ENCODE measurements at regions not wholly inside any gene's neighbourhood (a gene's known extent, or its start where the extent isn't known, plus 50 kb on each side); places are given as distances from the start of the nearest gene placed in this dataset.

DNA sequence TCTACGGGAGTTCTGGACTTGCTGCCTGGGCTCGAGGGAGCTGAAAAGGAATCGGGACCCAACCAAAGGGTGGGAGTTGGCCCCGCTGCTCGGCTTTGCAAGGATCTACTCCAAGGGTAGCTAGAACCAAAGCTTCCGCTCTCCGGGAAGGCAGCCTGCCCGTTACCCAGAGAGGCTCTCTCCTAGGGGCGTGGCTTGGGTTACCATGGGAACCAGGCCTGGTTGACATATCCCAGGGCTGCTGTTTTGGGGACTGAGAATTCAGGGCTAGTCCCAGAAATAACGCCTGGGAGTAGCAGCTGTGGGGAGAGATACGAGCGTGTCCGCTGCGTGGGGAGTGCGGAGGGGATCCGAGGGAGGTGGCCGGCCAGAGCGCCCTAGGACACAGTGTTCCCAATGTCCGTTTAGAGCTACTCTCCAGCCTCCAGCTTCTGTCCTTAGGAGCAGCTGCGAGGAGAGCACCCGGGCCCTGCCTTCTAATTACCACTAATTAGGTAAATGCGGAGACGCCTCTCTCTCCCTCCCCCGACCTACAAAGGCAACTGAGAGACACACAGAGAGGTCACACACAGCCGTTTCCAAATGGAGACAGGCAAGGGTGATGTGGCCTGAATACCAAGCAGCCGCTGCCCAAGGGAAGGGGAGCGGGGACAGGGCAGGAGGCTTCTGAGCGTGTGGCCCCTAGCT lies 141.6 kb upstream of the CADM1 start:
- TF ChIP-seq ZFP3 (CRISPR knock-in tag; IDR thresholded peaks at IDR 0.05) (no peak), RARB (CRISPR knock-in tag; IDR thresholded peaks at IDR 0.05) (no peak), ESRRG (CRISPR knock-in tag; IDR thresholded peaks at IDR 0.05) (no peak), BACH2 (CRISPR knock-in tag; IDR thresholded peaks at IDR 0.05; ENCODE audit: borderline replicate concordance) (no peak), ZC3H10 (CRISPR knock-in tag; IDR thresholded peaks at IDR 0.05) (no peak), OSR1 (CRISPR knock-in tag; IDR thresholded peaks at IDR 0.05) (no peak), ZNF70 (CRISPR knock-in tag; IDR thresholded peaks at IDR 0.05) (no peak), GLIS3 (CRISPR knock-in tag; IDR thresholded peaks at IDR 0.05) (no peak)
- TF ChIP-seq, protein P1, sequence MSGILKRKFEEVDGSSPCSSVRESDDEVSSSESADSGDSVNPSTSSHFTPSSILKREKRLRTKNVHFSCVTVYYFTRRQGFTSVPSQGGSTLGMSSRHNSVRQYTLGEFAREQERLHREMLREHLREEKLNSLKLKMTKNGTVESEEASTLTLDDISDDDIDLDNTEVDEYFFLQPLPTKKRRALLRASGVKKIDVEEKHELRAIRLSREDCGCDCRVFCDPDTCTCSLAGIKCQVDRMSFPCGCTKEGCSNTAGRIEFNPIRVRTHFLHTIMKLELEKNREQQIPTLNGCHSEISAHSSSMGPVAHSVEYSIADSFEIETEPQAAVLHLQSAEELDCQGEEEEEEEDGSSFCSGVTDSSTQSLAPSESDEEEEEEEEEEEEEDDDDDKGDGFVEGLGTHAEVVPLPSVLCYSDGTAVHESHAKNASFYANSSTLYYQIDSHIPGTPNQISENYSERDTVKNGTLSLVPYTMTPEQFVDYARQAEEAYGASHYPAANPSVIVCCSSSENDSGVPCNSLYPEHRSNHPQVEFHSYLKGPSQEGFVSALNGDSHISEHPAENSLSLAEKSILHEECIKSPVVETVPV (CRISPR knock-in tag; IDR thresholded peaks at IDR 0.05) = no peak
- TF ChIP-seq, protein P2, sequence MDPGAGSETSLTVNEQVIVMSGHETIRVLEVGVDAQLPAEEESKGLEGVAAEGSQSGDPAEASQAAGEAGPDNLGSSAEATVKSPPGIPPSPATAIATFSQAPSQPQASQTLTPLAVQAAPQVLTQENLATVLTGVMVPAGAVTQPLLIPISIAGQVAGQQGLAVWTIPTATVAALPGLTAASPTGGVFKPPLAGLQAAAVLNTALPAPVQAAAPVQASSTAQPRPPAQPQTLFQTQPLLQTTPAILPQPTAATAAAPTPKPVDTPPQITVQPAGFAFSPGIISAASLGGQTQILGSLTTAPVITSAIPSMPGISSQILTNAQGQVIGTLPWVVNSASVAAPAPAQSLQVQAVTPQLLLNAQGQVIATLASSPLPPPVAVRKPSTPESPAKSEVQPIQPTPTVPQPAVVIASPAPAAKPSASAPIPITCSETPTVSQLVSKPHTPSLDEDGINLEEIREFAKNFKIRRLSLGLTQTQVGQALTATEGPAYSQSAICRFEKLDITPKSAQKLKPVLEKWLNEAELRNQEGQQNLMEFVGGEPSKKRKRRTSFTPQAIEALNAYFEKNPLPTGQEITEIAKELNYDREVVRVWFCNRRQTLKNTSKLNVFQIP (CRISPR knock-in tag; IDR thresholded peaks at IDR 0.05; ENCODE audit: borderline replicate concordance, low read depth) = no peak
- ATAC-seq = no peak

DNA sequence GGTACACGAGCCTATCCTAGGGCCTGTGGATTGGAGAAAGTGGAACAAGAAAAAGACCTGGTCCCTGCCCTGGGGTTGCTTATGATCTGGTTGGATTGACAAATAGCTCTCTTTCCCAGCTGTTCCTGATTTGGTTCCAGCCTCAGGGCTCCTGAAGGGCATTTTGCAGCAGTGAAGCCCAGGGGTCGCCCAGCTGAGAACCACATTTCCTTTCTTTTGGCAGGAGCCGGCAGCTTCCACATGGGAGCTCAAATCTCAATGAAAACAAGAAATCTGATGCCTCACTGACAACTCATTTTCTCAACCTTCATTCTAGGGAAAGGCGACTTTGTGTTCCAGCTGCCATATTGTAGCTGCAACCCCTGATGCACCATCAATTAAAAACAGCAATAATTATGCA lies 140.6 kb upstream of the CADM1 start:
- no peak for ATAC-seq
- TF ChIP-seq GLIS3 (CRISPR knock-in tag; IDR thresholded peaks at IDR 0.05) (no peak), ARNTL (CRISPR knock-in tag; IDR thresholded peaks at IDR 0.05; ENCODE audit: borderline replicate concordance, low read depth) (no peak), PPARA (CRISPR knock-in tag; IDR thresholded peaks at IDR 0.05; ENCODE audit: borderline replicate concordance) (no peak), ZFP3 (CRISPR knock-in tag; IDR thresholded peaks at IDR 0.05) (no peak)
- TF ChIP-seq, protein P2 (CRISPR knock-in tag; IDR thresholded peaks at IDR 0.05; ENCODE audit: borderline replicate concordance, low read depth) = no peak
- TF ChIP-seq, protein P3, sequence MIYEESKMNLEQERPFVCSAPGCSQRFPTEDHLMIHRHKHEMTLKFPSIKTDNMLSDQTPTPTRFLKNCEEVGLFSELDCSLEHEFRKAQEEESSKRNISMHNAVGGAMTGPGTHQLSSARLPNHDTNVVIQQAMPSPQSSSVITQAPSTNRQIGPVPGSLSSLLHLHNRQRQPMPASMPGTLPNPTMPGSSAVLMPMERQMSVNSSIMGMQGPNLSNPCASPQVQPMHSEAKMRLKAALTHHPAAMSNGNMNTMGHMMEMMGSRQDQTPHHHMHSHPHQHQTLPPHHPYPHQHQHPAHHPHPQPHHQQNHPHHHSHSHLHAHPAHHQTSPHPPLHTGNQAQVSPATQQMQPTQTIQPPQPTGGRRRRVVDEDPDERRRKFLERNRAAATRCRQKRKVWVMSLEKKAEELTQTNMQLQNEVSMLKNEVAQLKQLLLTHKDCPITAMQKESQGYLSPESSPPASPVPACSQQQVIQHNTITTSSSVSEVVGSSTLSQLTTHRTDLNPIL (CRISPR knock-in tag; IDR thresholded peaks at IDR 0.05; ENCODE audit: low read depth) = no peak
- TF ChIP-seq, protein P1 (CRISPR knock-in tag; IDR thresholded peaks at IDR 0.05) = no peak
- TF ChIP-seq, protein P4, sequence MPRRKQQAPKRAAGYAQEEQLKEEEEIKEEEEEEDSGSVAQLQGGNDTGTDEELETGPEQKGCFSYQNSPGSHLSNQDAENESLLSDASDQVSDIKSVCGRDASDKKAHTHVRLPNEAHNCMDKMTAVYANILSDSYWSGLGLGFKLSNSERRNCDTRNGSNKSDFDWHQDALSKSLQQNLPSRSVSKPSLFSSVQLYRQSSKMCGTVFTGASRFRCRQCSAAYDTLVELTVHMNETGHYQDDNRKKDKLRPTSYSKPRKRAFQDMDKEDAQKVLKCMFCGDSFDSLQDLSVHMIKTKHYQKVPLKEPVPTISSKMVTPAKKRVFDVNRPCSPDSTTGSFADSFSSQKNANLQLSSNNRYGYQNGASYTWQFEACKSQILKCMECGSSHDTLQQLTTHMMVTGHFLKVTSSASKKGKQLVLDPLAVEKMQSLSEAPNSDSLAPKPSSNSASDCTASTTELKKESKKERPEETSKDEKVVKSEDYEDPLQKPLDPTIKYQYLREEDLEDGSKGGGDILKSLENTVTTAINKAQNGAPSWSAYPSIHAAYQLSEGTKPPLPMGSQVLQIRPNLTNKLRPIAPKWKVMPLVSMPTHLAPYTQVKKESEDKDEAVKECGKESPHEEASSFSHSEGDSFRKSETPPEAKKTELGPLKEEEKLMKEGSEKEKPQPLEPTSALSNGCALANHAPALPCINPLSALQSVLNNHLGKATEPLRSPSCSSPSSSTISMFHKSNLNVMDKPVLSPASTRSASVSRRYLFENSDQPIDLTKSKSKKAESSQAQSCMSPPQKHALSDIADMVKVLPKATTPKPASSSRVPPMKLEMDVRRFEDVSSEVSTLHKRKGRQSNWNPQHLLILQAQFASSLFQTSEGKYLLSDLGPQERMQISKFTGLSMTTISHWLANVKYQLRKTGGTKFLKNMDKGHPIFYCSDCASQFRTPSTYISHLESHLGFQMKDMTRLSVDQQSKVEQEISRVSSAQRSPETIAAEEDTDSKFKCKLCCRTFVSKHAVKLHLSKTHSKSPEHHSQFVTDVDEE (CRISPR knock-in tag; IDR thresholded peaks at IDR 0.05) = no peak

DNA sequence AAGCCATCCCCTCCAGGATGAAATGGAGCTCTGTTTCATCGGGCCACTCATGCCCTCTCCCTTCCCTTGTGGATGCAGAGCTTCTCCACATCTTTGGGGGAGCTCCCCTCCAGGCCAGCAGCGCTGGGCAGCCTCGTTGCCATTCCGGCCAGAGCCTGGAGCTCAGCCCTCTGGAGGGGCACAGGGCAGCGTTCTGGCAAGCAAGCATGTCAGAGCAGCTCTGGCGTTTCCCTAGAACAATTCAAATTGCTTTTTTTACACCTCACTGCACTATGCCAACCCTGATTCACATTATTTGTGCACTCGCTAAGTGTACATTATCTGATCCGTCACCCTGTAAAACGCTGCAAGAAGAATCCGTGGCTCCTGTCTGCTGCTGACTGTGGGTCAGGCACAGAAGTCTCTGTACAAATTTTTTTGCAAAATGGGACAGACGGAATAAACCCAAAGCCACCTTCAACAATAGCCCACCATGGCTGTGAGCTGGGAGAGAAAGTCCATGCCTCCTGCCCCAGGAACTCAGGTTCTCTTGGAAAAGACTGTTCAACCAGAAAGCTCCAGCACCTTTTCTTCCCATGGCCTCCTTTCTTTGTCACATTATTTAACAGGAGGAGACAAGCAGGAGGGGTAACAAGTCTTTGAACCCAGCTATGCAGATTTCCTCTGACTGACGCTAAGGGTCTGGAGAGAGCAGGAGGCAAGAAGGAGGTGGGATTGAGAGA lies 139.5 kb upstream of the CADM1 start:
- ATAC-seq = no peak
- TF ChIP-seq, protein P2 (CRISPR knock-in tag; IDR thresholded peaks at IDR 0.05; ENCODE audit: borderline replicate concordance, low read depth) = no peak
- TF ChIP-seq, protein P4 (CRISPR knock-in tag; IDR thresholded peaks at IDR 0.05) = no peak
